B cell (primary cell): ENCODE measurements at regions not wholly inside any gene's neighbourhood (a gene's known extent, or its start where the extent isn't known, plus 50 kb on each side); places are given as distances from the start of the nearest gene placed in this dataset.
"Not testable (repeated sequence)": the region's sequence is repeated elsewhere in the genome, so short reads cannot be mapped to it uniquely, and the experiment has no call there.

Source experiments
- CTCF ChIP-seq: fragments of 200-600 bp; IDR thresholded peaks from one replicate; pipeline ENCODE4 v1.8.0; 2022; ENCODE audit warnings: antibody characterized with exemption, mild to moderate bottlenecking
- EZH2 ChIP-seq: IDR thresholded peaks from 2 replicates; pipeline ENCODE4 v1.6.1; 2012; ENCODE audit warnings: borderline replicate concordance, low read depth, mild to moderate bottlenecking, moderate library complexity, low read length; ENCODE audit not compliant: insufficient read depth, poor library complexity, severe bottlenecking

DNA sequence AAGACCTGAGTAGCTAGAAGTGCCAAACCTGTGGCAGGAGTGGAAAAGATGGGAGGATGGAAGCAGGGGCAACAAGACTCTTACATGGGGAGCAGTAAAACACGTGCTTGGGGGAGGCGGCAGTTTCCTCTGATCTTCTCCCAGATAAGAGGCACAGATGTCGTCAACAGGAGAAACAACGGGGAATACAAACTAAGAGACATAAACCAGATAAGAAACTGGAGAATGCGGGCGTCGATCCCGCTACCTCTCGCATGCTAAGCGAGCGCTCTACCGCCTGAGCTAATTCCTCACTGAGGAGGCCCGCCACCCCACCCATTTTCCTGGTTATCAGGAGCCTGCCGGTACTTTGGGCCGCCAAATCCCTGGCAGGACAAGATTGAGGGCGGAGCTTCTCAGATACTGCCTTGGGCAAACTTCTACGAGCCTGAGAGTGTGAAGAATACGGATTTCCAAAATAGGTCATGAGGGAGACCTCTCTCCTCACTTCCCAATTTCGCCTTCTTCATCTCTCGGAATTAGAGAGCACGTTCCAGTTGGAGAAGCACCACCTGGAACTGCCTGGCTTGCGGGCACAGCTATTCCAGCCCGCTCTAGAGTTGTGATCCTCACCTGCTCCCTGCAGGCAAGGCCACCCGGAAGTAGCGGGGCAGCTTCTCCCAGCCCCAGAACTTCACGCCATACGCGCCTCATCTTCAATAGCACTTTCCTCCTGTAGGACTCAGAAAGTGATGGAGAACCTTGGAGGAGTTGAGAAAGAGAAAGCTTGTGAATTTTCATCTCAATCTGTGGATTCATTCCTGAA, 496.0 kb downstream of the PRIM2 start:
- TF ChIP-seq CTCF, EZH2: not testable (repeated sequence)
